Endothelial cell of umbilical vein (primary cell): ENCODE measurements at regions not wholly inside any gene's neighbourhood (a gene's known extent, or its start where the extent isn't known, plus 50 kb on each side); places are given as distances from the start of the nearest gene placed in this dataset.

ENCODE experiments used
- BruUV-seq: library from RNA; stranded (reverse); fragments of 400-500 nt; replicated peaks from 2 replicates; lab custom pipeline; 2021; lab: Mats Ljungman, UMichigan
- CTCF ChIA-PET: fragments of 300-600, 350-600 bp; sonication (Branson Sonifier 250); formaldehyde crosslinking; loops from one replicate; lab custom pipeline; 2021; ENCODE audit warnings: antibody characterized with exemption, inconsistent platforms; lab: Charles Lee
- POLR2A ChIA-PET: fragments of 300-600, 350-600 bp; sonication (Branson Sonifier 250); formaldehyde crosslinking; loops from one replicate; lab custom pipeline; 2021; ENCODE audit warnings: antibody characterized with exemption, inconsistent platforms; lab: Charles Lee
- DNase-seq: peaks from one replicate; pipeline ENCODE4 v3.0.0-alpha.2; 2011; ENCODE audit warnings: low read depth, low spot score
- FAIRE-seq: peaks from 2 replicates; lab custom pipeline; 2011; peaks lifted over from hg19 to GRCh38; lab: Jason Lieb, UNC
- H2AFZ ChIP-seq: 2 replicates; pipeline ENCODE4 v1.6.0; 2012; ENCODE audit warnings: low read depth, low read length, control low read depth, inconsistent platforms
- H3K27ac ChIP-seq: 2 replicates; pipeline ENCODE4 v1.5.1; 2011; ENCODE audit warnings: low read depth, mild to moderate bottlenecking, control low read depth, low read length, moderate library complexity; ENCODE audit not compliant: insufficient read depth
- H3K27me3 ChIP-seq, 2 experiments: 2 replicates each; pipeline versions ENCODE4 v1.6.0 to v1.6.1; 2011; ENCODE audit warnings: low read length in 2 of 2, mixed read lengths in 1 of 2; ENCODE audit not compliant: control insufficient read depth in 2 of 2, insufficient read depth in 2 of 2
- H3K36me3 ChIP-seq, 2 experiments: 2 replicates in 1 of 2; 3 replicates in 1 of 2; pipeline ENCODE4 v1.5.1; 2011; ENCODE audit warnings: low read length in 2 of 2, mild to moderate bottlenecking in 1 of 2, moderate library complexity in 1 of 2; ENCODE audit not compliant: control insufficient read depth in 2 of 2, insufficient read depth in 2 of 2; ENCODE audit errors: extremely low read depth in 1 of 2
- H3K4me1 ChIP-seq: 3 replicates; pipeline ENCODE4 v1.5.1; 2011; ENCODE audit warnings: mild to moderate bottlenecking, low read length; ENCODE audit not compliant: control insufficient read depth, insufficient read depth; ENCODE audit errors: extremely low read depth
- H3K4me2 ChIP-seq: 2 replicates; pipeline ENCODE4 v1.6.1; 2011; ENCODE audit warnings: low read length, control low read depth, mixed read lengths; ENCODE audit not compliant: insufficient read depth
- H3K4me3 ChIP-seq, 3 experiments: fragments of 200-600 bp in 1 of 3; sonication (generic), shearing (Covaris generic) in 1 of 3; replicated peaks in 1 of 3; 2 replicates each; pipeline ENCODE4 v1.5.1; 2011 to 2016; ENCODE audit warnings: control low read depth in 3 of 3, low read length in 3 of 3, mild to moderate bottlenecking in 2 of 3, inconsistent platforms in 1 of 3, low read depth in 1 of 3, moderate library complexity in 1 of 3; ENCODE audit not compliant: insufficient read depth in 1 of 3
- H3K79me2 ChIP-seq: 2 replicates; pipeline ENCODE4 v1.6.0; 2012; ENCODE audit warnings: low read length, inconsistent platforms; ENCODE audit not compliant: control insufficient read depth, insufficient read depth
- H3K9ac ChIP-seq: replicated peaks from 2 replicates; pipeline ENCODE3; 2011; ENCODE audit warnings: low read length, control low read depth; ENCODE audit not compliant: insufficient read depth; ENCODE audit errors: extremely low read depth
- H3K9me1 ChIP-seq: replicated peaks from 3 replicates; pipeline ENCODE4 v1.6.0; 2011; ENCODE audit warnings: mild to moderate bottlenecking, low read length; ENCODE audit not compliant: control insufficient read depth, insufficient read depth; ENCODE audit errors: extremely low read depth
- H3K9me3 ChIP-seq: replicated peaks from 2 replicates; pipeline ENCODE4 v1.5.1; 2012; ENCODE audit warnings: low read length, inconsistent platforms; ENCODE audit not compliant: control insufficient read depth, insufficient read depth
- H4K20me1 ChIP-seq: replicated peaks from 2 replicates; pipeline ENCODE3; 2011; ENCODE audit warnings: mild to moderate bottlenecking, low read length; ENCODE audit not compliant: control insufficient read depth, insufficient read depth; ENCODE audit errors: extremely low read depth
- CTCF ChIP-seq, 2 donors: IDR thresholded peaks; 1 replicate in 1 of 2; 2 replicates in 1 of 2; pipeline ENCODE4 v1.5.1; 2011; ENCODE audit warnings: low read length in 2 of 2, mild to moderate bottlenecking in 2 of 2, moderate library complexity in 2 of 2, control low read depth in 1 of 2, inconsistent platforms in 1 of 2, low read depth in 1 of 2; ENCODE audit not compliant: insufficient read depth in 1 of 2; ENCODE audit errors: extremely low read depth in 1 of 2
- EZH2 ChIP-seq: IDR thresholded peaks from 2 replicates; pipeline ENCODE4 v1.6.1; 2012; ENCODE audit warnings: borderline replicate concordance, low read depth, mild to moderate bottlenecking, moderate library complexity, low read length, inconsistent platforms; ENCODE audit not compliant: severe bottlenecking
- FOS ChIP-seq: IDR thresholded peaks from 2 replicates; pipeline ENCODE4 v1.6.1; 2011; ENCODE audit warnings: mild to moderate bottlenecking, low read length, moderate library complexity, borderline replicate concordance; ENCODE audit not compliant: insufficient read depth
- GATA2 ChIP-seq: IDR thresholded peaks from 2 replicates; pipeline ENCODE4 v1.7.0; 2011; ENCODE audit warnings: low read depth, mild to moderate bottlenecking, moderate library complexity, mixed read lengths, low read length; ENCODE audit not compliant: insufficient read length, insufficient read depth
- JUN ChIP-seq: IDR thresholded peaks from 2 replicates; pipeline ENCODE4 v1.6.1; 2011; ENCODE audit warnings: borderline replicate concordance, low read depth; ENCODE audit not compliant: insufficient read length, insufficient read depth
- MAX ChIP-seq: IDR thresholded peaks from 2 replicates; pipeline ENCODE4 v1.6.1; 2011; ENCODE audit not compliant: insufficient read depth, insufficient read length
- MYC ChIP-seq: IDR thresholded peaks from one replicate; pipeline ENCODE4 v1.6.1; 2011; ENCODE audit warnings: mild to moderate bottlenecking, low read depth, low read length
- POLR2A ChIP-seq: IDR thresholded peaks from 2 replicates; pipeline ENCODE4 v1.6.1; 2012; ENCODE audit warnings: low read depth, mild to moderate bottlenecking, control low read depth, low read length
- POLR2AphosphoS5 ChIP-seq: IDR thresholded peaks from 2 replicates; pipeline ENCODE4 v1.6.1; 2012; ENCODE audit warnings: low read depth, mild to moderate bottlenecking, control low read depth, low read length, moderate library complexity; ENCODE audit not compliant: insufficient read depth
- dilution Hi-C: fragments of 300-500 bp; cut with MboI; formaldehyde crosslinking; loops from one replicate; pipeline ENCODE4 v1.15.0; 2019; ENCODE audit warnings: low sequenced_read_pairs; ENCODE audit not compliant: extremely low pct_ligation_motif_present
- intact Hi-C: fragments of 100-400 bp; cut with micrococcal nuclease; formaldehyde crosslinking; loops from one replicate; pipeline ENCODE4 v1.10.0; 2022

GRCh38 chr7:12030116-12030515 is 181.0 kb upstream of the TMEM106B start:
- Histone ChIP-seq H3K4me3 (no peak overlapping the region), H3K27me3 (no peaks in the 10 kb centered on the region), H3K9me3 (no peaks in the 10 kb centered on the region), H3K4me1 (peaks cover 2% of the 10 kb centered on the region), H3K4me2 (no peak overlapping the region), H3K36me3 (no peaks in the 10 kb centered on the region), H3K9ac (no peak overlapping the region), H3K79me2 (no peaks in the 10 kb centered on the region), H4K20me1 (no peaks in the 10 kb centered on the region), H3K27ac (no peak overlapping the region), H2AFZ (no peak overlapping the region), H3K9me1 (no peaks in the 10 kb centered on the region)
- POLR2A ChIA-PET: no interaction called here
- no TSS peak for BruUV-seq
- CTCF ChIA-PET: no interaction called here
- FAIRE-seq (no peak), DNase-seq (no peak)
- intact Hi-C loops (no loop called here), dilution Hi-C loops (no loop called here)
- no peak for TF ChIP-seq POLR2AphosphoS5
- no peak for TF ChIP-seq JUN
- no peak for TF ChIP-seq FOS
- TF ChIP-seq MYC: no peak
- no peak for TF ChIP-seq EZH2
- no peak for TF ChIP-seq CTCF (IDR thresholded peaks at IDR 0.05; ENCODE audit: extremely low read depth in 1 of 2, insufficient read depth in 1 of 2, low read depth in 1 of 2, low read length in 2 of 2)
- no peak for TF ChIP-seq GATA2
- TF ChIP-seq POLR2A: no peak
- TF ChIP-seq MAX: no peak
